Psoas muscle (tissue), 7 donors: ENCODE measurements at regions not wholly inside any gene's neighbourhood (a gene's known extent, or its start where the extent isn't known, plus 50 kb on each side); places are given as distances from the start of the nearest gene placed in this dataset.

Source experiments
- ATAC-seq, 4 donors: fragments of 200-7000 bp; cut with Tn5 transposase; one replicate each; pipeline ENCODE4 v1.9.1; 2020; ENCODE audit warnings: moderate library complexity in 3 of 4, mild to moderate bottlenecking in 2 of 4
- DNase-seq, 2 donors: peaks; one replicate each; pipeline ENCODE4 v3.0.0-alpha.2; 2020
- H3K27ac ChIP-seq: fragments of 200-600 bp; one replicate; pipeline ENCODE4 v1.8.0; 2022
- H3K27me3 ChIP-seq, 3 donors: fragments of 200-600 bp in 1 of 3; one replicate each; pipeline versions ENCODE4 v1.6.1 to v1.8.0; 2013 to 2022; ENCODE audit warnings: low read length in 2 of 3, mild to moderate bottlenecking in 2 of 3, moderate library complexity in 1 of 3; ENCODE audit not compliant: insufficient read depth in 3 of 3
- H3K36me3 ChIP-seq, 2 donors: fragments of 200-600 bp in 1 of 2; one replicate each; pipeline versions ENCODE4 v1.6.1 to v1.8.0; 2013 to 2022; ENCODE audit warnings: low read depth in 1 of 2, mild to moderate bottlenecking in 1 of 2, moderate library complexity in 1 of 2; ENCODE audit not compliant: insufficient read depth in 1 of 2
- H3K4me1 ChIP-seq: fragments of 200-600 bp; one replicate; pipeline ENCODE4 v1.8.0; 2022
- H3K4me3 ChIP-seq: fragments of 200-600 bp; one replicate; pipeline ENCODE4 v1.8.0; 2022; ENCODE audit warnings: mild to moderate bottlenecking
- H3K9me3 ChIP-seq: fragments of 200-600 bp; one replicate; pipeline ENCODE4 v1.8.0; 2022
- WGBS, 3 donors: extraction: QIAGEN DNeasy Blood & Tissue Kit; methylation state at CpG; one replicate each; pipeline versions ENCODE4 v1.1.6 to v1.1.7; 2013; 5-methylcytosine and 5-hydroxymethylcytosine counted together
- intact Hi-C, 2 donors: fragments of 100-400 bp; cut with DNase I; formaldehyde crosslinking; loops; one replicate each; pipeline versions ENCODE4 v1.11.0 to v1.14.2; 2022
- TF ChIP-seq, protein P1 (sequence below): fragments of 200-600 bp; IDR thresholded peaks from one replicate; pipeline ENCODE4 v1.8.0; 2022; ENCODE audit warnings: antibody characterized with exemption
- donor health status: healthy with polysubstance abuse.
- donor health status: DM: no; HTN: no; CAD: no; lungs with moderate emphysema.
- donor health status: Bipolar disorder and iron deficiency.
- donor health status: healthy.
- donor health status: DM: yes; HTN: yes; CAD: no.
- donor health status: DM: no; HTN: no; CAD: no.
- donor health status: DM: yes; HTN: yes; CAD: no.

DNA sequence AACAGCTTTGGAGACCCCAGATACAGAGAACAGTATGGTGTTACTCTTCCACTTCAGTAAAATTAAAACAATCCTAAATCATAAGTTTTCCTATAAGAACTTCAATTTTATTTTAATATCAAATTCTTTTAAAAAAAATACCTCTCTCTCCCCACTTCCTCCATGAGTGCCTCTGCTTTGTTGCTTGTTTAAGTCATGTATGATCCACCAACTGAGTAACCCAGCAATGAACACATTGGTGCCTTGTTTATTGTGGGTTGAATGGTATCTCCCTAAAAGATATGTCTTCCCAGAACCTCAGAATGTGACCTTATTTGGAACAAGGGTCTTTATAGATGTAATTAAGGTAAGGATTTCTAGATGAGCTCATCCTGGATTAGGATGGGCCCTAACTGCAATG is 143.5 kb upstream of the EGLN3 start:
- ATAC-seq = no peak
- TF ChIP-seq, protein P1, sequence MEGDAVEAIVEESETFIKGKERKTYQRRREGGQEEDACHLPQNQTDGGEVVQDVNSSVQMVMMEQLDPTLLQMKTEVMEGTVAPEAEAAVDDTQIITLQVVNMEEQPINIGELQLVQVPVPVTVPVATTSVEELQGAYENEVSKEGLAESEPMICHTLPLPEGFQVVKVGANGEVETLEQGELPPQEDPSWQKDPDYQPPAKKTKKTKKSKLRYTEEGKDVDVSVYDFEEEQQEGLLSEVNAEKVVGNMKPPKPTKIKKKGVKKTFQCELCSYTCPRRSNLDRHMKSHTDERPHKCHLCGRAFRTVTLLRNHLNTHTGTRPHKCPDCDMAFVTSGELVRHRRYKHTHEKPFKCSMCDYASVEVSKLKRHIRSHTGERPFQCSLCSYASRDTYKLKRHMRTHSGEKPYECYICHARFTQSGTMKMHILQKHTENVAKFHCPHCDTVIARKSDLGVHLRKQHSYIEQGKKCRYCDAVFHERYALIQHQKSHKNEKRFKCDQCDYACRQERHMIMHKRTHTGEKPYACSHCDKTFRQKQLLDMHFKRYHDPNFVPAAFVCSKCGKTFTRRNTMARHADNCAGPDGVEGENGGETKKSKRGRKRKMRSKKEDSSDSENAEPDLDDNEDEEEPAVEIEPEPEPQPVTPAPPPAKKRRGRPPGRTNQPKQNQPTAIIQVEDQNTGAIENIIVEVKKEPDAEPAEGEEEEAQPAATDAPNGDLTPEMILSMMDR = no peak
- Histone ChIP-seq H3K27ac (no peak overlapping the region), H3K4me3 (no peak overlapping the region), H3K4me1 (no peaks in the 10 kb centered on the region), H3K27me3 (no peaks in the 10 kb centered on the region), H3K9me3 (no peaks in the 10 kb centered on the region), H3K36me3 (no peaks in the 10 kb centered on the region)
- no peak for DNase-seq
- intact Hi-C loops = loop anchor here in 1 of 2 donors (10.0 kb wide), 1 partner anchor 250 kb away; no protein-coding TSS in a partner anchor

GRCh38 chr14:34093883-34094282 is 143.0 kb upstream of the EGLN3 start:
- Histone ChIP-seq H3K4me1 (no peaks in the 10 kb centered on the region), H3K36me3 (no peaks in the 10 kb centered on the region), H3K27ac (no peak overlapping the region), H3K27me3 (no peaks in the 10 kb centered on the region), H3K9me3 (no peaks in the 10 kb centered on the region), H3K4me3 (no peak overlapping the region)
- intact Hi-C loops = loop anchor here in 1 of 2 donors (10.0 kb wide), 1 partner anchor 249 kb away; no protein-coding TSS in a partner anchor
- DNase-seq (no peak), ATAC-seq (no peak)
- 91 to 95% (median 93%) methylated on average over 3 of the region's 3 CpGs for WGBS, 3 donors
- TF ChIP-seq, protein P1 = no peak

DNA sequence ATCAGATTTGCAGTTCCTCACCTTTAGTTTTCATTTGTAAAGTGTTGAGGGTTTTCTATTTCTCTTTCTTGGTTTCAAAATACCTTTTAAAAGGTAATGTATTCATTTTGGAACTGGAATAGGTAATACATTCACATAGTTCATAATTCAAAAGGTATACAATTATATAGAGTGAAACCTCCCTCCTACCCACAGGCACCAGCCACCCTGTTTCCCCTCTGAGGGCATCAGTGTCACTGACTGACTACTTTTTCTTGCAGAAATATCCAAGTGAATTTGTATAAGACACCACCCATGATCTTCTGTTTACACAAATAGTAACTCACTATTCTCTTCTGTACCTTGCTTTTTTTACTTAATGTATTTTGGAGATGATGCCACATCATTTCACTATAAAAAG is 139.6 kb upstream of the EGLN3 start:
- Histone ChIP-seq H3K36me3 (no peaks in the 10 kb centered on the region), H3K27ac (no peak overlapping the region), H3K27me3 (no peaks in the 10 kb centered on the region), H3K4me1 (peaks cover 2% of the 10 kb centered on the region), H3K4me3 (no peak overlapping the region), H3K9me3 (no peaks in the 10 kb centered on the region)
- TF ChIP-seq, protein P1 = no peak
- DNase-seq (no peak), ATAC-seq (no peak)
- intact Hi-C loops = loop anchor here in 1 of 2 donors (10.0 kb wide), 1 partner anchor 246 kb away; no protein-coding TSS in a partner anchor

- Histone ChIP-seq H3K4me1 (peaks cover 7% of the 10 kb centered on the region), H3K9me3 (no peaks in the 10 kb centered on the region), H3K36me3 (no peaks in the 10 kb centered on the region), H3K27me3 (no peaks in the 10 kb centered on the region), H3K27ac (no peak overlapping the region), H3K4me3 (no peak overlapping the region)
- 71 to 87% (median 75%) methylated on average over 2 of the region's 2 CpGs for WGBS, 3 donors
- intact Hi-C loops = loop anchor here in 1 of 2 donors (5.0 kb wide), 1 partner anchor 38 kb away; no protein-coding TSS in a partner anchor
- TF ChIP-seq, protein P1 = no peak
- no peak for DNase-seq
- ATAC-seq = no peak
Observed at GRCh38 chr14:34088914-34089313, 138.0 kb upstream of the EGLN3 start.

- Histone ChIP-seq H3K27ac (no peak overlapping the region), H3K9me3 (no peaks in the 10 kb centered on the region), H3K4me3 (no peak overlapping the region), H3K36me3 (no peaks in the 10 kb centered on the region), H3K27me3 (no peaks in the 10 kb centered on the region), H3K4me1 (peaks cover 16% of the 10 kb centered on the region)
- TF ChIP-seq, protein P1 = no peak
- intact Hi-C loops = loop anchor here in 1 of 2 donors (5.0 kb wide), 1 partner anchor 40 kb away; no protein-coding TSS in a partner anchor
- DNase-seq (no peak), ATAC-seq (no peak)
- WGBS, 3 donors = 91 to 100% (median 95%) methylated on average over 3 of the region's 3 CpGs
Observed at GRCh38 chr14:34087571-34087970, 136.7 kb upstream of the EGLN3 start.
